ENCODE measurements at regions not wholly inside any gene's neighbourhood (a gene's known extent, or its start where the extent isn't known, plus 50 kb on each side); places are given as distances from the start of the nearest gene placed in this dataset.
"Not testable (repeated sequence)": the region's sequence is repeated elsewhere in the genome, so short reads cannot be mapped to it uniquely, and the experiment has no call there.

GRCh38 chr4:42281324-42282020 is 115.8 kb upstream of the SHISA3 start:
- Histone ChIP-seq H3K27ac (no peak overlapping the region), H3K36me3 (ENCODE audit: low read depth) (no peaks in the 10 kb centered on the region), H3F3A (ENCODE audit: insufficient read depth) (no peaks in the 10 kb centered on the region), H3K4me1 (ENCODE audit: insufficient read depth) (no peaks in the 10 kb centered on the region), H3K9me3 (ENCODE audit: low read depth) (no peaks in the 10 kb centered on the region), H2AFZ (no peak overlapping the region; the same call in 1 of the 2 replicates), H3K9ac (no peak overlapping the region), H3K9me2 (ENCODE audit: insufficient read depth) (no peaks in the 10 kb centered on the region), H4K20me1 (ENCODE audit: insufficient read depth) (no peaks in the 10 kb centered on the region), H3K27me3 (replicated peaks; ENCODE audit: insufficient read depth) (no peaks in the 10 kb centered on the region; the same call in 1 of the 2 replicates), H3K79me2 (ENCODE audit: insufficient read depth) (no peaks in the 10 kb centered on the region), H3K4me2 (ENCODE audit: unreplicated experiment) (no peak overlapping the region), H3K4me3 (no peak overlapping the region)
- TF ChIP-seq EZH2 (IDR thresholded peaks at IDR 0.05; ENCODE audit: insufficient read depth, poor library complexity, severe bottlenecking): no peak
- no peak for TF ChIP-seq EZH2phosphoT487 (IDR thresholded peaks at IDR 0.05; ENCODE audit: insufficient read depth, low read depth)
- no peak for DNase-seq
- 13 to 16% methylated on average over 9 of the region's 9 CpGs for WGBS, 2 experiments (ENCODE audit: low coverage in 1 of 2, low lambda C conversion rate in 2 of 2, missing lambda C conversion rate in 2 of 2)
- in situ Hi-C loops (cut with MboI): loop anchor here (10.0 kb wide), 1 partner anchor 243 kb away; no protein-coding TSS in a partner anchor

GRCh38 chr4:42282081-42282901 is 115.0 kb upstream of the SHISA3 start:
- no peaks in the 10 kb centered on the region for H3K9me2 ChIP-seq (ENCODE audit: insufficient read depth)
- no peak overlapping the region for H3K9ac ChIP-seq
- no peaks in the 10 kb centered on the region for H4K20me1 ChIP-seq (ENCODE audit: insufficient read depth)
- no peaks in the 10 kb centered on the region for H3K4me1 ChIP-seq (ENCODE audit: insufficient read depth)
- no peak overlapping the region for H3K27ac ChIP-seq
- no peak for TF ChIP-seq EZH2 (IDR thresholded peaks at IDR 0.05; ENCODE audit: insufficient read depth, poor library complexity, severe bottlenecking)
- TF ChIP-seq EZH2phosphoT487 (IDR thresholded peaks at IDR 0.05; ENCODE audit: insufficient read depth, low read depth): no peak
- no peaks in the 10 kb centered on the region; the same call in 1 of the 2 replicates for H3K27me3 ChIP-seq (replicated peaks; ENCODE audit: insufficient read depth)
- no peaks in the 10 kb centered on the region for H3K36me3 ChIP-seq (ENCODE audit: low read depth)
- no peaks in the 10 kb centered on the region for H3K9me3 ChIP-seq (ENCODE audit: low read depth)
- H3K4me2 ChIP-seq (ENCODE audit: unreplicated experiment): no peak overlapping the region
- no peaks in the 10 kb centered on the region for H3K79me2 ChIP-seq (ENCODE audit: insufficient read depth)
- 21 to 25% methylated on average over 12 of the region's 12 CpGs for WGBS, 2 experiments (ENCODE audit: low coverage in 1 of 2, low lambda C conversion rate in 2 of 2, missing lambda C conversion rate in 2 of 2)
- no peaks in the 10 kb centered on the region for H3F3A ChIP-seq (ENCODE audit: insufficient read depth)
- H3K4me3 ChIP-seq: no peak overlapping the region
- in situ Hi-C loops (cut with MboI): loop anchor here (10.0 kb wide), 1 partner anchor 243 kb away; no protein-coding TSS in a partner anchor
- DNase-seq: peak; percentile 85
- H2AFZ ChIP-seq: peak overlapping the region; percentile 46; the same call in 1 of the 2 replicates

- no peak overlapping the region for H3K4me3 ChIP-seq
- H3K9me3 ChIP-seq (ENCODE audit: low read depth): no peaks in the 10 kb centered on the region
- no peaks in the 10 kb centered on the region for H4K20me1 ChIP-seq (ENCODE audit: insufficient read depth)
- H2AFZ ChIP-seq: no peak overlapping the region
- no peaks in the 10 kb centered on the region for H3K9me2 ChIP-seq (ENCODE audit: insufficient read depth)
- H3K36me3 ChIP-seq (ENCODE audit: low read depth): no peaks in the 10 kb centered on the region
- WGBS, 2 experiments (ENCODE audit: low coverage in 1 of 2, low lambda C conversion rate in 2 of 2, missing lambda C conversion rate in 2 of 2): 49 to 50% methylated on average over 5 of the region's 5 CpGs
- no peaks in the 10 kb centered on the region for H3K4me1 ChIP-seq (ENCODE audit: insufficient read depth)
- no peak overlapping the region for H3K9ac ChIP-seq
- no peaks in the 10 kb centered on the region for H3F3A ChIP-seq (ENCODE audit: insufficient read depth)
- no peaks in the 10 kb centered on the region for H3K79me2 ChIP-seq (ENCODE audit: insufficient read depth)
- DNase-seq: no peak
- TF ChIP-seq EZH2phosphoT487 (IDR thresholded peaks at IDR 0.05; ENCODE audit: insufficient read depth, low read depth) (no peak), EZH2 (IDR thresholded peaks at IDR 0.05; ENCODE audit: insufficient read depth, poor library complexity, severe bottlenecking) (no peak)
- no peak overlapping the region for H3K27ac ChIP-seq
- H3K27me3 ChIP-seq (replicated peaks; ENCODE audit: insufficient read depth): no peaks in the 10 kb centered on the region; the same call in 1 of the 2 replicates
- in situ Hi-C loops (cut with MboI): loop anchor here (10.0 kb wide), 1 partner anchor 241 kb away; no protein-coding TSS in a partner anchor
- no peak overlapping the region for H3K4me2 ChIP-seq (ENCODE audit: unreplicated experiment)
These were observed 113.3 kb upstream of the SHISA3 start for GRCh38 chr4:42284030-42284429.

- whole genome bisulfite sequencing, 2 experiments (ENCODE audit: low coverage in 1 of 2, low lambda C conversion rate in 2 of 2, missing lambda C conversion rate in 2 of 2): 37 to 44% methylated on average over 5 of the region's 5 CpGs
- not testable (repeated sequence) for H3K79me2 ChIP-seq (ENCODE audit: insufficient read depth); H3K9ac ChIP-seq; H3K27ac ChIP-seq; H4K20me1 ChIP-seq (ENCODE audit: insufficient read depth); H3F3A ChIP-seq (ENCODE audit: insufficient read depth); H2AFZ ChIP-seq; H3K4me1 ChIP-seq (ENCODE audit: insufficient read depth); H3K4me3 ChIP-seq; H3K27me3 ChIP-seq (replicated peaks; ENCODE audit: insufficient read depth); H3K36me3 ChIP-seq (ENCODE audit: low read depth); H3K4me2 ChIP-seq (ENCODE audit: unreplicated experiment); H3K9me3 ChIP-seq (ENCODE audit: low read depth); H3K9me2 ChIP-seq (ENCODE audit: insufficient read depth)
- in situ Hi-C loops (cut with MboI): loop anchor here (10.0 kb wide), 1 partner anchor 236 kb away; no protein-coding TSS in a partner anchor
- peak; percentile 26 for DNase-seq
These were observed 108.4 kb upstream of the SHISA3 start for GRCh38 chr4:42288876-42289275.

- H2AFZ ChIP-seq; H3K27me3 ChIP-seq (replicated peaks; ENCODE audit: insufficient read depth); H3K4me3 ChIP-seq; H3K4me1 ChIP-seq (ENCODE audit: insufficient read depth); DNase-seq; H3K27ac ChIP-seq; H3K4me2 ChIP-seq (ENCODE audit: unreplicated experiment); H3K79me2 ChIP-seq (ENCODE audit: insufficient read depth); H3K9me2 ChIP-seq (ENCODE audit: insufficient read depth); H4K20me1 ChIP-seq (ENCODE audit: insufficient read depth); H3K9ac ChIP-seq; H3F3A ChIP-seq (ENCODE audit: insufficient read depth); H3K9me3 ChIP-seq (ENCODE audit: low read depth); in situ Hi-C loops (cut with MboI); H3K36me3 ChIP-seq (ENCODE audit: low read depth): not testable (repeated sequence)
- 73 to 76% methylated on average over 9 of the region's 9 CpGs for WGBS, 2 experiments (ENCODE audit: low coverage in 1 of 2, low lambda C conversion rate in 2 of 2, missing lambda C conversion rate in 2 of 2)
These were observed 105.1 kb upstream of the SHISA3 start for GRCh38 chr4:42292192-42292591.

Data from GM23248 (cell line).